GM12874 (cell line): ENCODE measurements at regions not wholly inside any gene's neighbourhood (a gene's known extent, or its start where the extent isn't known, plus 50 kb on each side); places are given as distances from the start of the nearest gene placed in this dataset.

Experiments
- CTCF ChIP-seq: IDR thresholded peaks from 2 replicates; pipeline ENCODE4 v1.5.1; 2011; ENCODE audit warnings: low read depth, mild to moderate bottlenecking, control low read depth, low read length, moderate library complexity; ENCODE audit not compliant: insufficient read depth

GRCh38 chr14:50035214-50035613 is 81.2 kb downstream of the VCPKMT start:
- TF ChIP-seq CTCF: no peak

- TF ChIP-seq CTCF: no peak
Measured at GRCh38 chr14:50036211-50036610, 80.2 kb downstream of the VCPKMT start.

- no peak for TF ChIP-seq CTCF
Measured at GRCh38 chr14:50036637-50037036, 79.7 kb downstream of the VCPKMT start.

DNA sequence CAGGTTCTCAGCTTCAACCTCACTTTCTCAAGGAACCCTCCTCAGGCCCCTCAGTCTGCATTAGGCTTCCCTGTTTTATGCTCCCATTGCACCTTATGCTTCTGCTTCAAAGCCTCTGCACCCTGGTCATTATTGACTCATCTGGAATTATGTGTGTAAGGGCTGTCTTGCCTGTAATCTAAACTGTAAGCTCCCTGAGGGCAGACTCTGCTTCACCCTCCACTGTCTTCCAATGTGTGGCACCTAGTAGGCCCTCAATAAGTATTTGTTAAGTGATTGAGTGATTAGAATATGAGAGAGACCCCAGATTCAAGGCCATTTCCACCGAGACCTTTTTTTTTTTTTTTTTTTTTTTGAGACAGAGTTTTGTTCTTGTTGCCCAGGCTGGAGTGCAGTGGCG is 79.1 kb downstream of the VCPKMT start:
- no peak for TF ChIP-seq CTCF

- TF ChIP-seq CTCF: no peak
Measured at GRCh38 chr14:50037852-50038251, 78.5 kb downstream of the VCPKMT start.

- 0 out of 2 replicates have a peak, but pooled peaks have one; percentile 12 for TF ChIP-seq CTCF
Measured at GRCh38 chr14:50038398-50039119, 77.8 kb downstream of the VCPKMT start.

DNA sequence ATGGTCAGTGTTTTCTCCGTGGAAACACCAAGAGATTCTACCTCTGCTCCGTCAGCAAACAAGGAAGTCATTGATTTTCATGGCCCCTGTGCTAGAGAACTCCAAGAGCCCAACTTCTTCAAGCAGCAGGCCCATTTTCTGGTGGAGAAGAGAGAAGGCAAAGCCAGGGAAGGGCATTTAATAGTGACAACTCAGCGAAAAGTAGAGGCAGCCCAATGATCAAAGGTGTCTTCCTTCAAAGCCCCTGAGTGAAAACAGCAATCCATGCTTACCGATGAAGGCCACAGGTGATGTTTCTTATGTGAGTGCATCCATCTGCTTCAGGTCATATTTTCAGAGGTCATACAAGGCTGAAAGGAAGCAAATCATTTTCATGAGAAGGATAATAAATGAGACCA is 77.3 kb downstream of the VCPKMT start:
- no peak for TF ChIP-seq CTCF
